NCI-H82 treated with DMSO at 0.1 percent for 48 hours (cell line): ENCODE measurements at regions not wholly inside any gene's neighbourhood (a gene's known extent, or its start where the extent isn't known, plus 50 kb on each side); places are given as distances from the start of the nearest gene placed in this dataset.
"Not testable (repeated sequence)": the region's sequence is repeated elsewhere in the genome, so short reads cannot be mapped to it uniquely, and the experiment has no call there.

Experiments
- DNase-seq: peaks from one replicate; lab custom pipeline; 2025; ENCODE audit not compliant: unreplicated experiment; lab: John Stamatoyannopoulos, UW

DNA sequence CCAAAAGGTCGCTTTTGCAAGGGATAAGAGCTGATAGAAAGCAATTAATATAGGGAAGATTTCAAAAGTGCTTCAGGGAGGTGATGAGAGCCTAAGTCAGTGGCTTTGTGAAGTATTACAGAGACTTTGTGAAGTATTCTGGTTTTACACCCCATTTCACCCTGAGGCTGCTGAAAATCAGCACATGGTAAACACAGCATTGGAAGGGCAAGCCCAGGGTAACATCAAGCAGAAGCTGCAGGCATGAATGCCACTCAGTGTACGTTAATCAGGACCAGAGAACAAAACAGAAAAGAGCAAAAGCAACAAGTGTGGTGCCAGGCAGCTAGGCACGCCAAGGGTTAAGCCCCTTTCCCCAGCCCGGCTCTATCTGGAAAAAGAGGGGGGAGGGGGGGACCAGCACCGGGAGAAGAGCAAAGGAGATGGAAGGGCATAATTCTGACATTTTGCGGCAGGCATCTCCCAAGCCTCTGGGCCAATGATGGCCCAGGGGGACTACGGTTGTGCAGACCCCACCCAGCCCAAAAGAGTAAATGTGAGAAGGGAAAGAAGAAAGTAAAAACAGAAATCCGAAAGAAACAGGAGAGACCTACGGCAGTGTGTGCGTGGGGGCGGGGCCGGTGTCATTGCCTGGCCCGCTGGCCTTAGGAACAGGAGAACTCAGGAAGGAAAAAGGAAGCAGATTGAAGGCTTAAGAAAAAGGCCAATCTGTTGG lies 58.9 kb downstream of the DHRS2 start:
- peak; percentile 78 for DNase-seq

DNA sequence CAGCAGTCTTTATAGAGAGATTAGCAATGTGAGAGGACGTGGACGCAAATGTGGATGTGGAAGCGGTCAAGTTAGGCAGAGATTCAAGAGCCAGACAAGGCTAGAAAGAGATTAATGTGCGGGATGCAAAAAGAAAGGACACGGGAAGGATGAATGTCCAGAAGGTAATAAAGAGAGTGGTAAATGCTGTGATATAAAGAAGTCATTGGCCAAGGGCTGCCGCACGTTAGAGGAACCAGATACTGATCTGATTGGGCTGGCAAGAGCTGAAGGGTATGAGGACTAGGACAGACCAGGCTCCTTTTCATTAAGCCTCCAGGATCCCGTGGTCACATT lies 59.5 kb downstream of the DHRS2 start:
- DNase-seq = no peak

DNA sequence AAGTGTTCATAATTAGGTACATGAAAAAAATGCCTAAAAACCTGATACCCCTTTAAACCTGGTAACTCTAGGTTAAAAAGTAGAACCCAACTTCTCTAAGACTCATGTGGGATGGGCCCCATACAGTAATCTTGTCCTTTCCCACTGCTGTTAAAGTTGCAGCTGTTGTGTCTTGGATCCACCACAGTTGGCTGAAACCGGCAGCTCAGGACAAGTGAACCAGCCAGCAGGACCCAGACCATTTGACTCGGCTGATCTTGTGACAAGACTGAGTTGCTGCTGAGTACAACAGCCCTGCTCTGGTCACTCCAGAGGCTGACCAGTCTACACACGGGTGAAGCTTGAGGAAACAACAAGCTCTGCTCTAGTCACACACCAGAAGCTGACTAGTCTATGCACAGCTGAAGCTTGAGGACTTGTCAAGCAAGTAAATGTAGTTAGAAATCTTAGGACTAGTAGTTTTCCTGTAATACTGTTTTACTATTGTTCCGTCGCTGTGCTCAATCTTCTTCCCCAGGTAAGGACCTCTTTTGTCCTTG lies 60.6 kb downstream of the DHRS2 start:
- DNase-seq = no peak

DNA sequence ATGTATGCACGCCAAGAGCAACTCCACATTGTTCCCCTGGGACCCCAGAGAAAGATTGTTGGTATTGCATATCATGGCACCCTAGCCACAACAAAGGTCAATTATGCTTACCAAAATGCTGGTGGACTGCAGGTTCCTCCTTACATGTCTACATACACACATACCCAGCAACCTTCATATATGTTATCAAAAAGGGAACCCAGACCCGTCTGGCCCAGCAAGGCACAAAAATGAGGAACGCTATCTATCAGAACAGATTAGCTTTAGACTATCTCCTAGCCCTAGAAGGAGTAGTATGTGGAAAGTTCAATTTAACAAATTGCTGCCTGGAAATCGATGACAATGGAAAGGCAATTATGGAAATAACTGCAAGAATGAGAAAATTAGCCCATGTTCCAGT lies 61.5 kb downstream of the DHRS2 start:
- no peak for DNase-seq

DNA sequence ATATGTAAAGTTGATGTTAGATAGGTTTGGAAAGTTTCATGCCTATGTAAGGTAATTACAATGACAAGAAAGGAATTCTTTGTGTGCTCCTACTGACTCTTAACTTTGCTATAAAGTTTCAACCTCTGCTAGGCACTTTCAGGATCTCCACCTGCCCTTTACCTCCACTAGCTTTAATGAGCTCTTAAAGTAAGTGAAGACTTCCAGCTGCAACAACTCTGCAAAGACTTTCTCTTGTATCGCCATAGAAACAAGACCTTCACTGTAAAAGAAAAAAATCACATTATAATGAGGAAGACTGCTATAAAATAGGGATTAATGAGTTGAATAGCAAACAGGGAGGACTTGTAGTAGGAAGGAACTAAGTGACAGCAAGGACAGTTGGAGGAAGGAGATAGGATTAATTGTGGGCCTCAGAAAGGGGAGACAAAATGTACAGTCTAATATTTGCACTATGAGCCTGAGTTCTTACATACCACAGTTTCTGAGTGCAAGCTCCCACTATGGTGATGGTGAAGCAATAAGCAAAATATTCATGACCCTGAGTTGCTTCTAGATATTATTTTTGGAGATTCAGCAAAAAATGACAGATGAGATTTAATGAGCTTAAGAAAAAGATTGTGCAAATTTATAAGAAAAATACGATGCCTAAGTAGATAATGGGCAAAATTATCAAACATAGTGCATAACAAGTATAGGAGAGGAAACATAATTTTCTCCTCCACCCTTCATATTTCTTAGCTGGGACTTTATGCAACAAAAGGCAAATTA lies 66.7 kb downstream of the DHRS2 start:
- DNase-seq = no peak

DNA sequence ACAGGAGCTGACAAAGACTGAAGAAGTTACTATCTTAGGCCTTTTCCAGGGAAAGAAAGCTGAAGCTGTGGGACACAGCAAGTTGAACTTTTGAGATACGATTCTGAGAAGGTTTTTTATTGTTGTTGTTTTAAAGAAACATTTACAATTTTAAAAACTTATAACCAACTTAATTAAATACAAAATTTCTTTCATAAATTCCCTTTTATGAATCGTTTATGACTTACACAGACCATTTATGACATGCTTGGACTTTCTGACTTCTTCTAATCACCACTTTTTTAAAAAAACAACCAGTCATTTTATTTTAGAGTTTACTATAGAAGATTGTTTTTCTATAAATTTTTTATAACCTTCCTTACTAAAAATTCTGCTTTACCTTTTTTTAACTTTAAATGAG lies 68.7 kb downstream of the DHRS2 start:
- DNase-seq = no peak

DNA sequence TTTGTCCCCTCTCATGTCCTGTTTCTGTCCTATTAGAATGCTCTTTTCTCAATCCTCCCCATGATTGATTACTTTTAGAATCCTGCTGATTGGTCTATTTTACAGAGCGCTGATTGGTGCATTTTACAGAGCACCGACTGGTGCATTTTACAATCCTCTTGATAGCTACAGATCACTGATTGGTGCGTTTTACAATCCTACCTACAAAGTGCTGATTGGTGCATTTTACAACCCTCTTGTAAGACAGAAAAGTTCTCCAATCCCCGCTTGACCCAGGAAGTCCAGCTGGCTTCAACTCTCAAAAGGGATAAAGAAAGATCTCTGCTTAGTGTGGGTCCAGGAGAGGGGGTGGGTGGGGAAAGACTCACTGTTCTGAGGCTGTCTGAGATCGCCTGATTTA lies 71.3 kb downstream of the DHRS2 start:
- DNase-seq = no peak

DNA sequence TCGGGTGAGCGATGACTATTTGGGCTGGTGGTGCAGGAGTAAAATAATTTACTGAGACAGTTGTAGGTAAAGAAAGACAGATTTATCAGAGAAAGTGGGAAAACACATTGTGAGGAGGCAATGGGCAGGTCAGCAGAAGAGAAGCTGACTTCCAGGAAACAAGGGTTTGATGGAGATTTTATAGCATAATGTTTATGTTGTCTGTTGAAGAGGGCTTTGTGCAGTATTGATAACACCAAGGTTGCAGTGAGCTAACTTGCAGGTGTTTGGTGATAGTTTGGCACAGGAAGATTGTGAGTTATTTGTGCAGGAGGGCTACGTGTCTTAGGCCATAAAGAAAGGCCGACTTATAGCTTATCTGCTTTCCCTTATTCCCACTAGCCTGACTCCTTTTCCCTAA lies 72.2 kb downstream of the DHRS2 start:
- DNase-seq = no peak

DNA sequence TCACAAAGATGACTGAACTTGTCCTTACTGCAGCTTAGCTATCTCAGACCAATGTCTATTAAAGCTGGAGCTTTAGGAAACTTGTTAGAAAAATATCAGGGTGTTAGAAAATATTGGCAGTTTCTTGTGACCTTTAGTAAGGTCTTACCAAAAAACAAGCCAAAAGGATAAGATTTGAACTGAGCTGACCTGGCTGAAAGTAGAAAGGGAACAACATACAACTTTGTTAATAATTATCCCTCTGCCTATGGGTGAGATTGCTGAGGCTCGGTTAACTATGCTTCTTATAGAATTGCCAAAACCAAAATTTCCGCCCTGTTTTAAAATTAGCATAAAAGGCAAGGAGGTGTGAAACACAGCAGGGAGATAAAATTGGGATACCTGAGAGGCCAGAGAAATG lies 73.8 kb downstream of the DHRS2 start:
- DNase-seq = no peak

DNA sequence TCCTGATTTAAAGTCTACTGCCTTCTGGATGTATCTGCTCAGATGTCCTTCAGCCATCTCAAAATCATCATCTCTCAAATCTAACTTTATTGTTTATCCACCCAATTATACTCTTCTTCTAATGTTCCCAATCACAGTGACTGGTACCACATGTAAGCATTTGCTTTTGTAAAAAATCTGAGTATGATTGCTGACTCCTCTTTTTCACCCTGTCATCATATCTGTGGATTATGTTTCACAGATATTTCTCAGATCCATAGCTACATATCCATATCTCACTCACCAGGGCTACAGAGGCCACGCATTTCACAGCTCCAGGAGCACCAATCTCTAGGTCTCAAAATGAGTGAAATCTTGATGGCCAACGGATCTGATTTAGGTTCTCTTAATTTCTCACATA lies 76.1 kb downstream of the DHRS2 start:
- DNase-seq = no peak

DNA sequence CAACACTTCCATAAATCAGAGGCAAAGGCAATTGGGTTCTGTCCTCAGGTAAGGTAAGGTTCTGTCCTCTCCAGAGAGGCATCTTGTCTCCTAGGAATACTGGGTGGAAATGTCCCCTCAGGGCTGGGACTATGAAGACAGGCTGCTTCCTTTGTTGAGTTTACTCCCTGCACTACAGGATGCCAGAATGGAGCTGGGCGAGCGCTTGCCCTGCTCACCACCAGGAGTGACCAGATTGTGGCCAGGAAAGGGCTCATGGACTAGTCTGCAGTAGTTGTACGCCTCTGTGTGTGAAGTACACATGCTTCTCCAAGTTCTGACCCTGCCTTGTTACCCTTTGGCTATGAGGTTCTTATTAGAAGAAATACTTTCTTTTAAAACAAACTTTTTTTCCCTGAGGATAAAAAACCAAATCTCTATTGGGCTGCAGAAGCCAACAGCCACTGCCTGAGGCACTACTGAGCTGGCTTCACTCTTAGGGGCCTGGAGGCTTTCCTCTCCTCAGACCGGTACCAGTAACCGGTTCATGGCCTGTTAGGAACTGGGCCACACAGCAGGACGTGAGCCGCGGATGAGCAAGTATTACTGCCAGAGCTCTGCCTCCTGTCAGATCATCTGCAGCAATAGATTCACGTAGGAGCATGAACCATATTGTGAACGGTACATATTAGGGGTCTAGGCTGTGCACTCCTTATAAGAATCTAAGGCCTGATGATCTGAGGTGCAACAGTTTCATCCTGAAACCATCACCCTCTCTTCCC lies 83.2 kb downstream of the DHRS2 start:
- DNase-seq = no peak

DNA sequence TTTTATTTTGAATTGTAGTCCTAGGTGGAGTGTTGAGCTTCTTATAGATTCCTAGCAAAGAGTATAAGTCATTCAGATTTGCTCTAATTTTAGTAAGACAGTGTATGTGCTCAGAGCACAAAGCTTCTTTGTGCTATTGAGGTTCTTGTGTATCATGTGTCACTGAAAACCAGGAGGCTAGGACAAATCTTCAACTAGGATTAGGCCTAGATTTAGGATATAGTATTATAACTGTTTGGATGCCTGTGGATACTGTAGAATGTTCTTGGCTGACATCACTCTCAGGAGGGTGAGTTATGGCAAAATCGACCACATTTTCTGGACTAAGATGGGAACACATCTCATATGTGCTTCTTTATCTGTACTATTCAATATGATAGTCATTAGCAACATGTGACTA lies 86.5 kb downstream of the DHRS2 start:
- DNase-seq = no peak

DNA sequence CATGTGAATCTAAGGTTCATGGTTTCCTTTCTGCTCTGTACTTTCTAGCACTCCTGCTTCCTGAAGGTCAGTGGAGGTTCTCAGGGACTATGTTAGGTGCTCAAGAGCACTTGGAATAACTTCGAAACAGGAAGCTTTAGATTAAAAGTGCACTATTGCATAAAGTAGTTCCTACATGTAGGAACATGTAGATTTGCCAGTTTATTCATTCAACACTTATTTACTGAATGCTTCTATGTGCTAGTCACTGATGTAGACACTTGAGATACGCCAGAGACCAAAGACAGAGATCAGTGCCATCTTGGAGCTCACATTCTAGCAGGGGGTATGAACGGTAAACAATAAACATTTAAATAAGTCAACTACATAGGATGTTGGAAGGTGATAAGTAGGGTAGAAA lies 87.7 kb downstream of the DHRS2 start:
- DNase-seq = no peak

DNA sequence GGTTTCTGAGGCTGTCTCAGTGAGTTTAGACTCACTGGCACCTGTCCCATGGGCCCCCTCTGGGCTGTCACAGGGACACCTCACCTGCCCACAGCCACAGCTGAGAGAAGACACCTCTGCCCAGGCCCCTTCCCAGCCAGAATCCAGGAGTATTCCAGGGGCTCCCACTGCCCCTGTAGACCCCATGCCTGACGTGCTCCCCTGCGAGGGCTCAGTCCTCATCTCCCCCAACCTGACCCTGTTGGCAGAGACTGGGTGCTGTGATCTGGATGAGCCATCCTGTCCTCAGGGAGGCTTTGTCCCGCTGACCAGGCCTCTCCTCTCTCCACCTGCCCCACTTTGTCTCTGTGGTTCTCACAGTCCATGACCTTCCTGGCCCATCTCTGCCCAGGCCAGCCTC lies 89.4 kb downstream of the DHRS2 start:
- no peak for DNase-seq

DNA sequence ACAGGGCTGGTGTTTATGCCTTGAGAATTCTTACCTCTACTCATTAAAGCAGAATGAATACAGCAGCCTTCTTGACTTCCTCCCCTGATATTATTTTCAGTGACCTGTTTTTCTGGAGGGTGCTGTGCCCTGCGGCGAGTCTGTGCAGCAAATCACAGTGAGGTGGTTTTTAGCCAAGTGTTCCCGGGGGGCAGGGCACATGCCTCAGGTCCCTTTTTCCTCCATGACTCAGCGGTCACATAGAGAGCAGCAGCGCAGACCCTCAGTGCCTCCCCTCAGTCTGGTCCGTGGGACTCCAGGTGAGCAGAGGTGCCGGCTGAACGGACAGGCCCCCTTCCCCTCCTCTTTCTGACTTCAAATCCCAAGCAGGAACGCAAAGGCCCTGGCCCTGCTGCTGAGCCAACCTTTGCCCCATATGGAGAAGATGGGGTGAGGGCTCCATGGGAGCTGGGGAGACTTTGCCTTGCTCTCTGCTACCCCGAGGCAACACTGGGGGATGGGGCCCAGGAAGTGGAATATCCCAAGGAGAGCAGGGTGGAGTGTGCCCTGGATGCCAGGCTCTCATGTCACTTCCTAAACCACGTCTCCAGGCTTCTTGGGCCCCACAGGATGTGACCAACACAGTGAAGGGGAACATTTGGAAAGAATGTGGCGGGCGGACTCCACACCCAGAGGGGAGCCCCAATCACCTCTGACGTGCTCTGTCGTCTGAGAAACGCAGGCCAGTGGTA lies 90.0 kb downstream of the DHRS2 start:
- DNase-seq = no peak

DNA sequence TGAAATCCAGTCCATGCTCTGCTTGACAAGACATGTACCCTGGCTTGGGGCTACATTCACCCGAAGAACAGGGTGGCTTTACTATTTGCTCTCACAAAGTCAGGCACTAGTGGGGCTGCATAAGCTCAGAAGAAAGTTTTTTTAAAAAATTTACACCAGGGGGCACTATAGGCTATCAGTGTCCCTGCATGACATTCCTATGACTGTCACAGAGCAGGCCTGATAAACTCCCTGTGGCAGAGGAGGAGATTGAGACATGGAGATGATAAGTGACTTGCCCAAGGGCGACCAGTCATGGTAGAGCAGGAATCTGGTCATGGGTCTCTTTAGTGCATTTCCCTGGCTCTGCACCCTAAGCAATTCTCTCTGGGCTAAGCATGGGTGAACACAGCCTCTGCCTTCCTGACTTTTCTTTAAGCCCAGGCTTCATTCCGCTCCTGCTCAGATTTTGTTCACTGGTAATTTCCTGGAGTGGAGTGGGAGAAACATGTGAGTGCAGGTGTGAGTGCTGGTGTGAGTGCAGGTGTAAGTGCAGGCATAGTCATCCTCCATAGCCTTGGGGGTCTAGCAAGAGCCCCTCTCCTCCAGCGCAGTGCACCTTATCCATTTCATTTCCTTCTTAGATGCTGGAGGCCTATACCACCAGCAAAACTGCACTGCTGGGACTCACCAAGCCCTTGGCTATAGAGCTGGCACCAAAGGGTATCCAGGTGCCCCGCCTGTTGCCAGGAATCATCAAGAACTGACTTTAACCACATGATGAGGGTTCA lies 91.6 kb downstream of the DHRS2 start:
- peak; percentile 37 for DNase-seq

DNA sequence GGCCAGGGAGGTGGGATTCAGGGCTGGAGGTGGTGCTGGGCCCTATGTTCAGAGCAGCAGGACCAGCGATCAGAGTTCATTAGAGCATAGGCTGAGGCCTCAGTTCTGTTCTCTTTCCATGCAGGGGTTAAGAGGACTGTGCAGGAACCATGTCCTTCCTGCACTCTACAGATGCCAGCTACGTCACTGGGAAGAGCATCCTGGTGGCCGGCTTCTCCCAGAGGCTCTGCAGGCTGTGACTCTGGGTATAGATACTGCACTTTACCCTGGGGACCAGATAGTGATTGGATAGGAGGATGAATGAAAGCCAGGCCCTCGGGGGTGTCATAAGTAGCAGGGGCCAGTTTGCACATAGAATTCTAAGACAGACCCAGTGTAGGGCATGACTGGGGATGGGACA lies 92.6 kb downstream of the DHRS2 start:
- DNase-seq = no peak

DNA sequence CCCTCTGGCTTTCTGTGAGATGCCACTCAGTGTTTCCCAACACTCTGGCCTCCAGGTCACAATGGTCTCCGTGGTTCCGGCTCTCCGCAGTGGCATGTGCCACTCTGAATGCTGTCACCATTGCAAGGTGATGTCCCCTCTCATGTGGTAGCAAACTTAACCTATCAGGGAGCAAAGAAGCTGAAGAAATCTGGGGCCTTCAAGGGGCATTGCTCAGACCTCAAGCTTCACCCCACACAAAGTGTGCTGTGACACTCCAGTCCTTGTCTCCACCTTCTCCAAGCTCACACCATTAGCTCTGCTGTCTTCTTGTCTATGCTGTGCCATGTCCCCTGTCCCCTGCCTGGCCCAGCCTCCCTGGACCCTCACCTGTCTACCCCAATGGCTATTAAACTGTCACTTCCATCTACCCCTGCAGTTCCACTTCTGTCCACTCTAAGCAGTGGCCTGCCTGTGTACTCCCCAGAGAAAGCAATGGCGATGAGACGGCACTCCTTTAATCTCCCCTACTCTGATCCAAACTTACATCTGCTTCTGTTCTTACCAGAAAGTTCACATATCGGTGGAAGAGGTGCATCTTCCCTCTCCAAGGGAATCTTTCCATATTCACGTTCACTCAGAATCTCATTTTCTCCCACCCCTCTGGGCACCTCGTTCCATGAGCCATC lies 93.7 kb downstream of the DHRS2 start:
- no peak for DNase-seq

DNA sequence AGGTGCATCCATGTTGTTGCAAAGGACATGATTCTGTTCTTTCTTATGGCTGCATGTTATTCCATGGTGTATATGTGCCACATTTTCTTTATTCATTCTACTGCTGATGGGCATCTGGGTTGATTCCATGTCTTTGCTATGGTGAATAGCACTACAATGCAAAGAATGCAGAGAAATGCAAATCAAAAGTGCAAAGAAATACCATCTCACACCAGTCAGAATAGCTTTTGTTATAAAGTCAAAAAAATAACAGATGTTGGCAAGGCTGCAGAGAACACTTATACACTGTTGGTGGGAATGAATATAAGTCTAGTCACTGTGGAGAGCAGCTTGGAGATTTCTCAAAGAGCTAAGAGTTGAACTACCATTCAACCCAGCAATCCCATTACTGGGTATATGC lies 99.2 kb downstream of the DHRS2 start:
- DNase-seq = no peak

DNA sequence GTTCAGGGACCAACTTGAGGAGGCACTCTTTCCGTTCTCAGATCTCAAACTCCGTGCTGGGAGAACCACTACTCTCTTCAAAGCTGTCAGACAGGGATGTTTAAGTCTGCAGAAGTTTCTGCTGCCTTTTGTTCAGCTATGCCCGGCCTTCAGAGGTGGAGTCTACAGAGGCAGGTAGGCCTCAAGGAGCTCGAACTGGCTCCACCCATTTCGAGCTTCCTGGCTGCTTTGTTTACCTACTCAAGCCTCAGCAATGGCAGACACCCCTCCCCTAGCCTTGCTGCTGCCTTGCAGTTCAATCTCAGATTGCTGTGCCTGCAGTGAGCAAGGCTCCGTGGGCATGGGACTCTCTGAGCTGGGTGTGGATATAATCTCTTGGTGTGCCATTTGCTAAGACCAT lies 108.2 kb downstream of the DHRS2 start:
- not testable (repeated sequence) for DNase-seq
